Panc1 (cell line): ENCODE measurements at regions not wholly inside any gene's neighbourhood (a gene's known extent, or its start where the extent isn't known, plus 50 kb on each side); places are given as distances from the start of the nearest gene placed in this dataset.

ENCODE experiments used
- ATAC-seq: fragments of 200-7000 bp; cut with Tn5 transposase; 2 replicates; pipeline ENCODE4 v1.9.1; 2020; ENCODE audit warnings: mild to moderate bottlenecking, moderate library complexity
- BruUV-seq: library from RNA; stranded (reverse); fragments of 400-500 nt; replicated peaks from 2 replicates; lab custom pipeline; 2021; lab: Mats Ljungman, UMichigan
- CTCF ChIA-PET: fragments of 300-600 bp; sonication (Branson Sonifier 250); formaldehyde crosslinking; loops from one replicate; lab custom pipeline; 2022; ENCODE audit warnings: antibody characterized with exemption; lab: Charles Lee
- POLR2A ChIA-PET: fragments of 300-600 bp; sonication (Branson Sonifier 250); formaldehyde crosslinking; loops from one replicate; lab custom pipeline; 2022; ENCODE audit warnings: antibody characterized with exemption; lab: Charles Lee
- DNase-seq: peaks from one replicate; pipeline ENCODE4 v3.0.0-alpha.2; 2010; ENCODE audit warnings: low read depth, low spot score
- H3K27ac ChIP-seq: 2 replicates; pipeline ENCODE4 v1.5.1; 2011; ENCODE audit warnings: mild to moderate bottlenecking, low read length, inconsistent platforms
- H3K27me3 ChIP-seq: fragments of 200-500 bp; sonication (Bioruptor generic); 2 replicates; pipeline ENCODE4 v1.6.0; 2014; ENCODE audit warnings: low read length, inconsistent platforms; ENCODE audit not compliant: control insufficient read depth, insufficient read depth
- H3K36me3 ChIP-seq: fragments of 200-500 bp; sonication (Bioruptor generic); 2 replicates; pipeline ENCODE4 v1.5.1; 2014; ENCODE audit warnings: inconsistent platforms, mild to moderate bottlenecking, low read length, moderate library complexity; ENCODE audit not compliant: control insufficient read depth, insufficient read depth
- H3K4me1 ChIP-seq: 2 replicates; pipeline ENCODE4 v1.5.1; 2011; ENCODE audit warnings: inconsistent platforms, mild to moderate bottlenecking, low read length, moderate library complexity; ENCODE audit not compliant: control insufficient read depth, insufficient read depth
- H3K4me3 ChIP-seq, 2 experiments: 2 replicates each; pipeline ENCODE4 v1.5.1; 2011 to 2012; ENCODE audit warnings: low read depth in 2 of 2, low read length in 2 of 2, mild to moderate bottlenecking in 2 of 2, inconsistent platforms in 1 of 2, moderate library complexity in 1 of 2
- H3K9me3 ChIP-seq: fragments of 200-500 bp; sonication (Bioruptor generic); 2 replicates; pipeline ENCODE4 v1.5.1; 2014; ENCODE audit warnings: low read depth, mild to moderate bottlenecking, inconsistent platforms, low read length, moderate library complexity; ENCODE audit not compliant: control insufficient read depth, insufficient read depth
- CTCF ChIP-seq: fragments of 450-650 bp; IDR thresholded peaks from 2 replicates; pipeline ENCODE4 v1.5.1; 2017; ENCODE audit warnings: mild to moderate bottlenecking
- POLR2AphosphoS5 ChIP-seq: IDR thresholded peaks from 2 replicates; pipeline ENCODE4 v1.6.1; 2012; ENCODE audit warnings: mild to moderate bottlenecking, low read depth, low read length, moderate library complexity
- REST ChIP-seq, 2 experiments: IDR thresholded peaks; 2 replicates each; pipeline ENCODE4 v1.6.1; 2011 to 2012; ENCODE audit warnings: low read depth in 2 of 2, control low read depth in 1 of 2, low read length in 1 of 2, mild to moderate bottlenecking in 1 of 2, moderate library complexity in 1 of 2; ENCODE audit not compliant: insufficient read depth in 1 of 2
- SIN3A ChIP-seq: IDR thresholded peaks from 2 replicates; pipeline ENCODE4 v1.6.1; 2012; ENCODE audit warnings: low read depth, mild to moderate bottlenecking, low read length, moderate library complexity, borderline replicate concordance; ENCODE audit not compliant: insufficient read depth
- TCF7L2 ChIP-seq: IDR thresholded peaks from 2 replicates; pipeline ENCODE4 v1.6.1; 2011; ENCODE audit warnings: mild to moderate bottlenecking, low read depth, low read length, inconsistent platforms
- in situ Hi-C: cut with HindIII; loops from 2 replicates; pipeline ENCODE4 v1.10.0; 2016; ENCODE audit warnings: low sequenced_read_pairs, low pct_unique_long_range_greater_than_20kb
- intact Hi-C: fragments of 100-400 bp; cut with micrococcal nuclease; formaldehyde crosslinking; loops from one replicate; pipeline ENCODE4 v1.10.0; 2022; ENCODE audit not compliant: unreplicated experiment

- in situ Hi-C loops (no loop called here), intact Hi-C loops (no loop called here)
- no TSS peak for BruUV-seq
- no peaks in the 10 kb centered on the region for H3K9me3 ChIP-seq
- no peaks in the 10 kb centered on the region for H3K36me3 ChIP-seq
- no peaks in the 10 kb centered on the region for H3K4me1 ChIP-seq
- H3K27ac ChIP-seq = no peak overlapping the region
- no peak for DNase-seq
- no peaks in the 10 kb centered on the region for H3K27me3 ChIP-seq
- ChIA-PET POLR2A (no interaction called here), CTCF (no interaction called here)
- no peak for TF ChIP-seq POLR2AphosphoS5
- no peak for TF ChIP-seq REST (IDR thresholded peaks at IDR 0.05; ENCODE audit: insufficient read depth in 1 of 2, low read depth in 2 of 2, low read length in 1 of 2)
- no peak for TF ChIP-seq SIN3A
- TF ChIP-seq CTCF = no peak
- TF ChIP-seq TCF7L2 = no peak
- no peak overlapping the region for H3K4me3 ChIP-seq
- no peak for ATAC-seq
Observed at GRCh38 chr9:1878811-1879210, 136.3 kb upstream of the SMARCA2 start.

- Histone ChIP-seq H3K27ac (no peak overlapping the region), H3K4me3 (no peak overlapping the region), H3K4me1 (no peaks in the 10 kb centered on the region), H3K9me3 (no peaks in the 10 kb centered on the region), H3K36me3 (no peaks in the 10 kb centered on the region), H3K27me3 (no peaks in the 10 kb centered on the region)
- no peak for TF ChIP-seq TCF7L2
- no peak for TF ChIP-seq REST (IDR thresholded peaks at IDR 0.05; ENCODE audit: insufficient read depth in 1 of 2, low read depth in 2 of 2, low read length in 1 of 2)
- no peak for TF ChIP-seq POLR2AphosphoS5
- no peak for TF ChIP-seq SIN3A
- no peak for TF ChIP-seq CTCF
- CTCF ChIA-PET = no interaction called here
- BruUV-seq = no TSS peak
- POLR2A ChIA-PET = no interaction called here
- DNase-seq (no peak), ATAC-seq (no peak)
- in situ Hi-C loops = no loop called here
- intact Hi-C loops = no loop called here
Observed at GRCh38 chr9:1879501-1879900, 135.6 kb upstream of the SMARCA2 start.
